ENCODE measurements at regions not wholly inside any gene's neighbourhood (a gene's known extent, or its start where the extent isn't known, plus 50 kb on each side); places are given as distances from the start of the nearest gene placed in this dataset.

DNA sequence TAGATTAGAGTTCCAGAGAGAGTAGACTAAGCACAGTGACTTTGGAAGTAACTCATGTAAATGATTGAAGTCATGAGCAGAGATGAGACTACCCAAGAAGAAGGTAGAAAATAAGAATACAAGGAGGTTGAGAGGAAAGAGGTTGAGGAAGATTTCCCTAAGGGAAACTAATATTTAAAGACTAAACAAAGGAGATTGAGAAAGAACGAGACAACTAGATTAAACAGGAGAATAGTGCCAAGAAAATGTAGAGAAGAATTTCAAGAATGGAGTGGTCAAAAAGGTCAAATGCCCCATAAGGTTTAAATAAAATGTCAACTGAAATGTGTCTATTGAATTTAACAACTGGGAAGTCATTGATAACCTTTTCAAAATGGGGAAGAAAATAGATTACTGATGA lies 59.0 kb downstream of the RPS29 start:
- intact Hi-C loops (cut with micrococcal nuclease): no loop called here

DNA sequence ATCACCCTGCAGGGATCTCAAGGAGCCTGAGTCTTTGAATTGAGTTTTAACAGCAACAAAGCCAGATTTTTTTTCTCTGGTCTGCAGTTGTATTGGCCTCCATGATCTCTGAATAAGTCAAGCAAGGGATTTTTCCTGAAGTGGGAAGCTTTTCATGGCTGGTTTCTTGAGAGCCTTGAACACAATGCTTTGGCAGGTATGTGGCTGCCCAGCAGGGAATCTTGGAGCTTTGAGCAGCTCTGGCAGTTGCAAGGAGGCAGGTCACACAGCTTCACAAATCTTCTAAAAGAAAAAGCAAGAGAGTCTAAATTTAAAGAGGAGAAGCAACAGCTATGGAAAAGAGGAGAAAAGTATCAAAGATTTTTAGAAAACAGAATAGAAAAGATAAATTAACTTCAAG lies 60.1 kb downstream of the RPS29 start:
- intact Hi-C loops (cut with micrococcal nuclease): no loop called here

DNA sequence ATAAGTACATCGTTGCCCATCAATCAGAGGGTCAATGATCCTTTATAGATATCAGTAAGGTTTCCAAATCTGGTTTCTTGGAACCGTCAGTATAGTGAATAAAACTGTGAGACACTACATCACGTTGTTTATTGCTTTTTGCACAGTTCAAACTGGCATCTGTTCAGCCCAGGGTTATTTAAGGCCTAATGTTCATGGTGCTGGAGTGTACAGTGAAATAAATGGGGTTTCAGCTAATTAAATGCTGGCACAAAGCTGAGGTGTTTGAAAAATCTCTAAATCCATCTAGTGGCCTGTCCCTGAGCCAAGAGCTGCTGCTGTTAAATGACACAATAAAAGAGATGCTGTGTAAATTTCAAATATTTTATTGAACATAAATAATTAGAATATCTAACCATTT lies 69.9 kb downstream of the RPS29 start:
- intact Hi-C loops (cut with micrococcal nuclease): no loop called here

DNA sequence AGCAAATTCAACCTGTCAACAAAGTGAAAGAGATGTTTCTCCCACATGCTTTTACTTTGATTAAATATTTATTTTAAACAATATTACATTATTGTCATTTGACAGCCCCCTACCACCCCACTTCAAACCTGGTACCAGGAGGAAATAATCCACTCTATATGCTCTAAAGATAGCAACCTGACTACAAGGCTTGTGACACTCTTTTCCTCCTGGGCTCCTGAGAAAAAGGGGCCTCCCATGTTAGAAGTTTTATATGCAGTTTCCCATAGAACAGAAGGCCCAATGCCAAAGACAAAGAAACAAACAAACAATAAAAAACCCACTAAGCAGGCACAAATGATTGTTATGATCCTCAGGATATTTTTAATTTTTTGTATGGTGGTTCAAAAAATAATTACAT lies 73.6 kb downstream of the RPS29 start:
- intact Hi-C loops (cut with micrococcal nuclease): no loop called here

DNA sequence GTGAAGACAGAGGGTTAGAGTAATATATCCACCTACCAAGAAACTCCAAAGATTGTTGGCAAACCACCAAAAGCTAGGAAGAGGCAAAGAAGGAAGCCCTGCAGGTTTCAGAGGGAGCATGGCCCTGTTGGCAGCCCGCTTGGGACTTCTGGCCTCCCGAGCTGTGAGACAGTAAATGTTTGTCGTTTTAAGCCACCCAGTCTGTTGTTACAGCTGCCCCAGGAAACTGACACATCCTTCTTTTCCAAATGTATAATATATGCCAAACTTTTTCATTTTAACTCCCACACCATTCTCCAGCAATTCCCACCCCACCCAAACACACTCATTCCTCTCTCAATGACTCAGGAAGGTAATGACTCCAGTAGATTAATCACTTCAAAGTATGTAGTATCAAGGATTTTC lies 74.0 kb downstream of the RPS29 start:
- intact Hi-C loops (cut with micrococcal nuclease): no loop called here

DNA sequence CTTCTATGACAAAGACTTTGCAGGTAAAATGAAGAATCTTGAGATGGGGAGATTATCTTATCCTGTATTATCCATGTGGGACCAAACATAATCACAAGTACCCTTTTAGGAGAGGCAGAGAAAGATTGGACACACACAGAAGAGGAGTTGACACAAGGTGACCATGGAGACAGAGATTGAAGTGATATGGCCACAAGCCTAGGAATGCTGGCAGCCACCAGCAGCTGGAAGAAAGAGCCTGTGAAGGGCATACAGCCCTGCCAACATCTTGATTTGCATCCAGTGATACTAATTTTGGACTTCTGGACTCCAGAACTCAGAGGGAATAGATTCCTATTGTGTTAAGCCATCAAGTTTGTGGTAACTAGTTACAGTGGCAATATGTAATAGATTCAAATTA lies 78.1 kb downstream of the RPS29 start:
- intact Hi-C loops (cut with micrococcal nuclease): no loop called here

DNA sequence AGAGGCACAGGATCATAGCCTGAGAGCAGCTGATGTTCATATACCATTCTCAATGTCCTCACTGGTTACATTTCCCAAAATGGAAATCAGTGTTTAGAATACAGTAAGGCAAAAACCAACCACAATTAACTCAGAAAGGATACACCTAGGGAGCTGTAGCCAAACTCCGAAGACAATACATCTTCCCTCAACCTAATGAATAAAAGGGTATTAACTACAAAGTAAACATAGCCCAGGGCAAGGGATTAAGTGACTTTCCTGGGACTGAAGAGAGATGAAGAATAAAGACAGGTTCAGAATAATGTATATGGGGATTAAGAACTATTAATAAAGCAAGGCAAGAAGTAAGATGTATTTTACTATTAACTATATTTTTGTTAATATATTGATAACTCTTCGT lies 79.5 kb downstream of the RPS29 start:
- intact Hi-C loops (cut with micrococcal nuclease): no loop called here

DNA sequence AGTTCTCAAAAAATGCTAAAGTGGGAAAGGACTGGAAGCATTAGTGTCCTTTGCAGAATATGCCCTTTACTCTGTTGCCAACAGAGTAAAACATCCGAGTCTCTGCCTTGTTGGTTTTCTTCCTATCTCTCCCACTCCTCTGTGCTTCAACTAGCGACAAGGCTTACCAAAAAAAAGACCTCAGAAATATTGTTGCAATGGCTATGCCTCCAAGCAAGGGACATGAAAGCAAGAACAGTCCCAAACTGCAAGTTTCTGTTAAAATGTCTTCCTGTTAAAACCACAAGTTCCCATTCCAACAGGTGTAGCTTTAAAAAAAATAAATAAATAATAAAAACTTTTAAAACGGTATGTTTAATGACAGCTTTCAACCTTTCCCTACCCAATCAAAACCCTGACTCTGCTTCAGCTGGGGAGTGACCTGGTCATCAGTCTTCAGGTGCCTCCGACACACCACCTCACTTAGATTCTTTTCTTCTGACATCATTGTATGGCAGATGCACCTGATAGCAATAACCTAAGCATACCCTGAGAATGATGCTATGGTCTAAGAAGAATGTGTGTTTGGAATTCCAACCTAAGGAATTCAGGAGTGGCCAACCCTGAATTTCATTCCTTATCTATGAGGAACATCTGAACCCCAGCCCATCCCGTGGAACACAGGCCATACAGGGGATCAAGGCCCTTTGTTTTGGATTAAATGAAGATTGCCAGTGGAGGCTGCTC lies 81.0 kb downstream of the RPS29 start:
- intact Hi-C loops (cut with micrococcal nuclease): no loop called here

DNA sequence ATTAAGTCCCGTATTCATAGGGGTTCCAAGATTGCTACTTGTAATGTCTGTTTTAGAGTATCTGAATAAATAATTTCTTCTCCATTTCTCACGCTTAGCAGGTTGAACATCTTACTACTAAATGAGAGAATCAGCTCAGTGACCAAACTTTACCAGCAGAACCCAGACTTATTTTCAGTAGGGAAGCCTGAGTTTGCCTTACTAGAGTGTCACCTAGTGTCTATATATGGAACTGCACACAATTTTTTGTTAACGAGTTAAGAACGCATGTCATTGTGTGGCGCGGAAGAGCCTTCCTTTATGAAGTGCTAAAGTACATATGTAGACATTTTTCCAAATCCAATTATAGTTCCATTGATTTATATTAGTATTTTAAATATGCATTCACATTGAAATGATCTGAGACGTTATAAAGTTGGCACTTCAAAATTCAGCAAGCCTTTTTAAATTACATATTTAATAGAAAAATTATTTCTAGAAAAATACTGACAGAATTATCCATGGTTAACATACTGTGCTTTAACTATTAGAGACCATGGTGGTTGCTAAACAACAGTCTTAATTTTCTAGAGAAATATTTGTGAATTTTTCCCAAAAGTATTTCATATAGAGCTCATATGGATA lies 88.3 kb downstream of the RPS29 start:
- intact Hi-C loops (cut with micrococcal nuclease): loop anchor here (1.0 to 5.0 kb wide), 2 partner anchors 36 to 1581 kb away; no protein-coding TSS in a partner anchor

DNA sequence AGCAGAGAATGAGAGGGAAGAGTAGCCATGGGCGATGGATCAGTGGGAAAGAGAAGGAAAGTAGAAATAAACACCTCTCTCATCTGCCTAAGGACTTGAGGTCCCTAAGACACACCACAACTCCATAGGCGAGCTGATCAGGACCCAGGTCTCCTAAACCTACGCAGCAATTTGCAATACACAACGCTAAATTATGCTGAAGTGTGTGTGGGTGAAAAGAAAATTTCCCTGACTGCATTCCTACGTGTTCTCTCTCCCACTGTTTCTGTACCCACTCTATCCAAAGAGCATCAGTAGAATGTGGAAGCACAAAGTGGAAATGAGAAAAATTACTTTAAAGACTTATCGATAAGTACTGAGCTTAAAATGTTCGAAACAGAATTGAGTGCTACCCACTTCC lies 88.9 kb downstream of the RPS29 start:
- intact Hi-C loops (cut with micrococcal nuclease): loop anchor here (1.0 to 5.0 kb wide), 2 partner anchors 35 to 1580 kb away; no protein-coding TSS in a partner anchor

DNA sequence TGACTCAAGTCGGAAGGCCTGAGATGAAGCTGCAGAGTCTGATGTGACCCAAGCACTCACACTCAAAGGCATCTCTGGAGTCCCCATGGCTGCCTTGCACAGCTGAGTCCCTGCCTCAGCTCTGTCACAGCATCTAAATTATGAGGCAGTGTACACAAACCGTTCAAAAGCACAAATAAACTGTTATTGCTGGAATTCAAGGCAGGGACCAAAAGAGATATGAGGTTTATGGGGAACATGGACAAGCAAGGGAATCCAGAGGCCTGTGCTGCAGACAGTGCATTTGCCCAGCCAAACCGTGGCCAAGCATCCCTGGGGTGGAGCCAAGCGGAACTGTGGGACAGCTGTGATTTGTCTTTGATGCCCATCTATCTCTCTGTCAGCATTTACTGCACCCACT lies 91.3 kb downstream of the RPS29 start:
- intact Hi-C loops (cut with micrococcal nuclease): loop anchor here (5.0 kb wide), 1 partner anchor 1578 kb away; no protein-coding TSS in a partner anchor

DNA sequence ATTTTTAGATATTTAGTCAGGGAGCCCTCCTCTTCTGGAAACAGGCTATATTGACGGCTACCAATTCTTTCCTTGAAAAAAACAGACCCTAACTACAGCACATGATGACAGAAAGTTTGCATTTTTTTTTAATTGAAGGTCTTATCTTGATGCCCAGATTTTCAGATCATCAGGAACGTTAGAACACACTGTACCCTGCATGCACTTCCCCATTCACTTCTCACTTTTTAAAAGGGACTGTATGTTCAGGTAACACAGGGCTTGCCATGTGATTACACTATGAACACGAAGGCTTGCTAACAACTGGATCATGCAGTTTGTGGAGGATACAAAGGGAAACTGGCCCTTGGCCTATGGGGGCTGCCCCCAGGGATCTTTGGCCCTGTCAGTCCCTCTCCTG lies 92.6 kb downstream of the RPS29 start:
- intact Hi-C loops (cut with micrococcal nuclease): no loop called here

DNA sequence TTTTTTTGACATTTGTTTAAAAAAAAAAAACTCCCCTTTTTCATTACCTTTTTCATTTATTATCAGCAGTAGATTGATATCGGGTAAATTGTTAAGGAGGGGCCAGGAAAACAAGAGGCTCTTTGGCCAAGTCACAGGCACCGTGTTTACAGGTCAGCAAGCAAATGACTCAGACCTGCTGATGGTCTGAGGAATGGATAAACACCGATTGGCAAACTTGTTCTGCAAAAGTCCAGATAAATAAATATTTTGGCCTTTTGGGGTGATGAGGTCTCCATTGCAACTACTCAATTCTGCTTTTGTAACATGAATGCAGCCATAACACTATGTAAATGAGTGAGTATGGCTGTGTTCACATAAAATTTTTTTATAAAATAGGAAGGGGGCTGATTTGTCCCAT lies 94.0 kb downstream of the RPS29 start:
- intact Hi-C loops (cut with micrococcal nuclease): no loop called here

DNA sequence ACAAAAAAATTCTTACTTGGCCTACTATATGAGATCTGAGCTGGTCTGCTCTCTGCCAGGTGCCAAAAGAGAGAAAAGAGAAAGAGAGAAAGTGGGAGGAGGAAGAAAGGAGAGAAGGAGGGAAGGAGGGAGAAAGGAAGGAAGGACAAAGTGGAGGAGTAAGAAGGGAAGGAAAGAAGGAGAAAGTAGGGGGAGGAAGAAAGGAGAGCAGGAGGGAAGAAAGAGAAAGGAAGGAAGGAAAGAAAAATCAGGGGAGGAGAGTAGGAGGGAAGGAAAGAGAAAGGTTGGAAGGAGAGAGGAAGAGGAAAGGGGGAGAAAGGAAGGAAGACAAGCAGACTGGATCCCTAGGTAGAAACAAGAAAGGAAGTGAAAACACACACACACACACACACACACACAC lies 96.8 kb downstream of the RPS29 start:
- intact Hi-C loops (cut with micrococcal nuclease): no loop called here

DNA sequence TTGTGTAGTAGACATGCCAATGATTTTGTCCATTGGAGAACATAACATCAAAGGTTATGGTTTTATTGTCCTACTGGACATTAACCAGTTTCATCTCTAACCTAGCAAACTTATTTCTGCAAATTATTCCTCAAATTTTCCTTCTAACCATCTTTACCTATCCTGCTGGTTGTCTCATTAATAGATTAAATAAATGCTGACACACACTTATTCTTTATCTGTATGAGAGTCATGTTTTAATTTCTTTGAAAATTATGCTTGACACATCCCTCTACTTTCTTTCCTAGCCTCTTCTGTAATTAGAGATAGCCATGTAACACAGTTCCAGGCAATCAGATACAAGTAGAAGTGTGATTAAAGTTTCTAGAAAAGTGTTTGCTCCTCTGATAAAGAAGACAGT lies 98.9 kb downstream of the RPS29 start:
- intact Hi-C loops (cut with micrococcal nuclease): no loop called here

DNA sequence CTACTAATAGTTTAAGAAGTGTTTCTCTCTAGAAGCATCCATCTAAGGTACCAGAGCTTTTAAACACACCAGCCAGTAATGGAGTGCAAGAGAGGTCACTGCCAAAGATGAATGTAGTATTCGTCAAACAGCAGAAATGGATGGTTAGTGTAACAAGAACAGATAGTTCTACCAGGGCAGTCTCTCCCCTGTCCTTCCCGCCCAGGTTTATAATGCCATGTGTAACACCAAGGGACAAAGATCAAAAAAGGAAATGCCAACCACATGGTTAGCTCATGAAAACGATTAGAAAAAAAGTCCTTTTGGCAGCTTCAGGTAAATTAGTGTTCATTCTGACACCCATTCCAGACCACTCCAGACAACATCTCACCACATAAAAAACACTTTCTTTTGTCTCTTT lies 100.9 kb downstream of the RPS29 start:
- intact Hi-C loops (cut with micrococcal nuclease): no loop called here

DNA sequence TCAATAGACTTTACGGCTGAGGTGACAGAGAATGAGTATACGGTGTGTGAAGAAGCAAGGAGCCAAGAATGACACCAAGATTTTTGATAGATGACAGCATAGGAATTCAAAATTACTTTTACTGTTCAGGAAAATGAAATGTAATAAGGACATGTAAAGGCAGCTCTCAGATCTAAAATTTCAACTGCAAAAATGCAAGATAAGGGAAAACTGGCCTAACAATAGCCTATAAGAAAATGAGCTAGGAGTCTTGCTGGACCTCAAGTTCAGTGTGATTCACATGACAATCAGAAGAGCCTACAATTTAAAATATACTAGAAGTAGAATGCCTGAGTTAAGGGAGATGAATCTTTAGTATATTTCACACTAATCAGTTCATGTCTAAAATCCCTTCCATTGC lies 102.0 kb downstream of the RPS29 start:
- intact Hi-C loops (cut with micrococcal nuclease): no loop called here

DNA sequence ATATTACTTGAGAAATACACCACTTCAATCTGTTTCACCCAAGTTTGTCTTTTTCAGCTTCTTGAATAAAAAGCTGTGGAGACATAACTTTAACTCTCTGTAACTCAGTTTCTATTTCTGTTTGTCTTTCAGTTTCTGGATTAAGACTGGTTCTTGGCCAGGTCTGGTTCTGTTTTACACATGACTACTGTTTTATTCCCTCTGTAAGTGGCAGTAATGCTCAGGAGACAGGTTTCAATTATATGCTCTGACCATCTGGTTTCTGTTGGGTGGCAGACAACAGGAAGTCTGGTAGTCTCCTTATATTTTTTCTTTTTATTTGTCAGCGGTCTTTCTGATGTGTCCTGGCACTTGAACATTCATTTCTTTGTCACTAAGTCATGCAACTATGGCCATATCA lies 102.9 kb downstream of the RPS29 start:
- intact Hi-C loops (cut with micrococcal nuclease): no loop called here

DNA sequence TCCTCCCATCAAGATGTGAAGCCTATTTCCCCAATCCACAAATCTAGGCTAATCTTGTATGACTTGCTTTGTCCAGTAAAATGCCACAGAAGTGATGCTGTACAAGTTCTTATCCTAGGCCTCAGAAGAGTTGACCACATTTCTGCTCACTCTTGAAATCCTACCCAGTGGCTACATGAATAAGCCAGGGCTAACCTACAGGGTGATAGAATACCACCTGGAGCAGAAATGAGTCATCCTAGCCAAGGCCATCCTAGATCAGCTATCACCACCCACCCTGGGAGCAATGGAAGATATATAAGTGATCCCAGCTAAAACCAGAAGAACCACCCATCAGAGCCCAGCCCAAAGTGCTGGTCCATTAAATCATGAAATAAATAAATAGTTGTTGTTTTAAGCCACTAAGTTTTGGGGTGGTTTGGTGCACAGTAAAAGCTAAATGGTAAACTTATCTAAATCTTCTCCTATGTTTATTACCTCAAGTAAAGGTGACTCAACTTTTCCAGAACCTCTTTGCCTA lies 105.1 kb downstream of the RPS29 start:
- intact Hi-C loops (cut with micrococcal nuclease): no loop called here

DNA sequence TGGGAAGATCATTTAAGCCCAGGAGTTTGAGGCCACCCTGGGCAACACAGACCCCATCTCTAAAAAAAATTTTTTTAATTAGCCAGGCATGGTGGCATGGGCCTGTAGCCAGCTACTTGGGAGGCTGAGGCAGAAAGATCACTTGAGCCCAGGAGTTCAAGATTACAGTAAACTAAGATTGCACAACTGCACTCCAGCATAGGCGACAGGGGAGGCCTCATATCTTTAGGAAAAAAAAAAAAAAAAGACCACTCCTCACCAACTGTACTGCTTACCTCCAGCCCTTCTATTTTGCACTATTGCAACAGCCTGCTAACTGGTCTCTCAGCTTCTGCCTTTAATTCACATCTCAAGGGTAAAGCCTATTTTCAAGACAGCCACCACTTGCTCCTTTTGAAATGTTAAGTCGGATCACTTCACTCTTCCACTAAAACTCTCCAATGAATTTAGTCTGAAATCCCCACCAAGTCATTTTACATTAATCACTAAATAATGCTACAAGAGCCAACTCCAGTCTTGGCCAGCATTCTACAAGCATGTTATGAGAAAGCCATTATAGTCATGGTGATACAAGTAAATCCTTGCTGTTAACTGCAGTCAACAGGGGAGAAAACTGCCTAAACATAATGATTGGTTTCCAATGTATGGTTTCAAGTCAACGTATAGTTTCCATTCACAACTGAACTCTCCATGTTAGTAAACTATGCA lies 106.0 kb downstream of the RPS29 start:
- intact Hi-C loops (cut with micrococcal nuclease): no loop called here

DNA sequence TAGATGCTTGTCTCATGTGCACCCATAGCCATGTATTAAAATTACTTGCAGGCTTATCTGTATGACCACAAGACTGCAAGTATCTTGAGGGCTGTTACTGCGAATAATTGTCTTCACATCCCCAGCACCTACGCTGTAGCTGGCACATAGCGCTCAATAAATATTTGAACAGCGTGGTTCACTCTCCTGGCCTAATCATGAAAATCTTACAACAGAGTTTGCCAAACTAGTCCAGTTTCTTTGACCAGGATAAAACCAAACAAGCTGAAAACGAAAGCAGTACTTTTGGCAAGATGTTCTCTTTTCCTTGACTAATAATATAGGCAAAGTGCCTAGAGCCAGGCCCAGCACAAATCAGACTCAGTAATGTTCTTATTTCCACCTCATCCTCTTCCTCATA lies 106.7 kb downstream of the RPS29 start:
- intact Hi-C loops (cut with micrococcal nuclease): no loop called here

DNA sequence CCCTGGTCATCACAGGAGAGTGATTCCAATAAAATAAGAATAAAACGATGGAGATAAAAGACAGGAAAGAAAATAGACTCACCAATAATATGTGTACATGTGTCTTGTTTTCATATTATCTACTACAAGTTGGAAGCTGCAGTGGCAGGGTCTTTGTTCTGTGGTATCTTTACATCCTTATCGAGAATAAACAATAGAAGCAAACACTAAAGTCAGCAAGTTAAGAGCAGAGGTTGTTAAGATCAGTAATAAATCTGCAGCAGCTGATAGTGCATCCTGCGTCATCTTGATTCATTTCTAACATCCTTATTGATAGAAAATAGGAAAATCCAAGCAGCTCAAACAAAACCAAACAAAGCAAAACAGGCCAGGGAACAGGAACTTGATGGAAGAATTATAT lies 107.4 kb downstream of the RPS29 start:
- intact Hi-C loops (cut with micrococcal nuclease): no loop called here

Data from T-helper 1 cell treated with Interleukin-12 subunit alpha and Interleukin-12 subunit beta and Interleukin-4 antibody, amounts not matched to agents 30 ng/mL and 1 ng/mL, for 36 hours (primary cell).